Mesendoderm (in vitro differentiated cells): ENCODE measurements at regions not wholly inside any gene's neighbourhood (a gene's known extent, or its start where the extent isn't known, plus 50 kb on each side); places are given as distances from the start of the nearest gene placed in this dataset.
A peak's percentile ranks its signal among the peaks of the same experiment; 100 is the strongest.
"Not testable (repeated sequence)": the region's sequence is repeated elsewhere in the genome, so short reads cannot be mapped to it uniquely, and the experiment has no call there.

Experiments used
- DNase-seq: peaks from one replicate; pipeline ENCODE4 v3.0.0; 2013
- H2AK5ac ChIP-seq: 2 replicates; pipeline ENCODE4 v1.6.1; 2013; ENCODE audit warnings: low read length, inconsistent platforms
- H2BK120ac ChIP-seq: 2 replicates; pipeline ENCODE4 v1.6.1; 2013; ENCODE audit warnings: low read depth, mild to moderate bottlenecking, low read length, moderate library complexity, mixed read lengths
- H2BK15ac ChIP-seq: replicated peaks from 2 replicates; pipeline ENCODE4 v1.6.1; 2013; ENCODE audit warnings: low read depth, mild to moderate bottlenecking, moderate library complexity
- H2BK5ac ChIP-seq: 2 replicates; pipeline ENCODE4 v1.6.1; 2013; ENCODE audit warnings: low read length, inconsistent platforms
- H3K18ac ChIP-seq: 2 replicates; pipeline ENCODE4 v1.6.1; 2013; ENCODE audit warnings: mild to moderate bottlenecking, low read length, mixed read lengths
- H3K23ac ChIP-seq: one replicate; pipeline ENCODE4 v1.6.1; 2013; ENCODE audit warnings: low read length
- H3K27ac ChIP-seq: 2 replicates; pipeline ENCODE4 v1.5.1; 2013; ENCODE audit warnings: low read depth, mild to moderate bottlenecking, inconsistent platforms, low read length, moderate library complexity
- H3K27me3 ChIP-seq: 2 replicates; pipeline ENCODE4 v1.6.1; 2013; ENCODE audit warnings: low read length, control low read depth, mild to moderate bottlenecking, inconsistent platforms; ENCODE audit not compliant: insufficient read depth, poor library complexity
- H3K36me3 ChIP-seq: 2 replicates; pipeline ENCODE4 v1.6.1; 2013; ENCODE audit warnings: low read length, inconsistent platforms; ENCODE audit not compliant: control insufficient read depth, insufficient read depth
- H3K4ac ChIP-seq: one replicate; pipeline ENCODE4 v1.6.1; 2013; ENCODE audit warnings: low read depth, mild to moderate bottlenecking, low read length, moderate library complexity
- H3K4me1 ChIP-seq: 2 replicates; pipeline ENCODE4 v1.6.1; 2013; ENCODE audit warnings: low read depth, low read length, inconsistent platforms; ENCODE audit not compliant: control insufficient read depth
- H3K4me2 ChIP-seq: 2 replicates; pipeline ENCODE4 v1.6.1; 2013; ENCODE audit warnings: low read length
- H3K4me3 ChIP-seq: 2 replicates; pipeline ENCODE4 v1.5.1; 2013; ENCODE audit warnings: mild to moderate bottlenecking, low read length
- H3K56ac ChIP-seq: one replicate; pipeline ENCODE4 v1.6.1; 2013; ENCODE audit warnings: low read length
- H3K79me1 ChIP-seq: 2 replicates; pipeline ENCODE4 v1.6.1; 2013; ENCODE audit warnings: low read length, inconsistent platforms
- H3K79me2 ChIP-seq: 2 replicates; pipeline ENCODE4 v1.6.1; 2013; ENCODE audit warnings: mild to moderate bottlenecking, low read length; ENCODE audit not compliant: control insufficient read depth, insufficient read depth
- H3K9ac ChIP-seq: 2 replicates; pipeline ENCODE4 v1.6.1; 2013; ENCODE audit warnings: low read length, inconsistent platforms
- H4K5ac ChIP-seq: one replicate; pipeline ENCODE4 v1.6.1; 2013; ENCODE audit warnings: low read length
- H4K8ac ChIP-seq: one replicate; pipeline ENCODE4 v1.6.1; 2013; ENCODE audit warnings: low read depth, mild to moderate bottlenecking, control low read depth, low read length, moderate library complexity
- WGBS: extraction: QIAGEN DNeasy Blood & Tissue Kit; methylation state at CpG from one replicate; pipeline ENCODE4 v1.1.7; 2013; ENCODE audit warnings: low lambda C conversion rate, missing lambda C conversion rate; ENCODE audit not compliant: insufficient coverage; ENCODE audit errors: extremely low coverage; 5-methylcytosine and 5-hydroxymethylcytosine counted together

DNA sequence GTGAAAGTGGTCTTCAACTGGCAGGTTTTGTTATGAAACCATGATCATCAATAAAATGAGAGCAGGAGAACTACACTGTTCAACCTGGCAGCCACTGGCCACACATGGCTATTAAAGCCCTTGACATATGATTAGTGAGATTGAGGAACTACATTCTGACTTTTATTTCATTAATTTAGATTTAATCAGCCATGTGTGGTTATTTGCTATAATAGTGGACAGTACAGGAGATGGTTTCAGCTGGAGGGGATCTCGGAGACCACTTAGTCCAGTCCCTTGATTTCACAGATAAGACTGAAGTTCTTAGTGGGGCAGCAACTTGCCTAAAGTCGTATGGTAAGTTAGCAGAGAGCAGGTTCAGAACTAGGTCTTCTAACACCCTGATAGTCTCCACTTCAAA lies 111.7 kb upstream of the BMPER start:
- Histone ChIP-seq H3K9ac (no peak overlapping the region), H3K23ac (no peak overlapping the region), H2AK5ac (no peak overlapping the region), H3K18ac (no peak overlapping the region), H3K27ac (no peak overlapping the region), H2BK120ac (no peak overlapping the region), H2BK15ac (no peak overlapping the region), H3K79me2 (no peaks in the 10 kb centered on the region), H3K27me3 (no peaks in the 10 kb centered on the region), H3K79me1 (no peaks in the 10 kb centered on the region), H3K36me3 (no peaks in the 10 kb centered on the region), H3K4me3 (no peak overlapping the region), H3K4me1 (peaks cover 2% of the 10 kb centered on the region), H3K56ac (no peak overlapping the region), H3K4ac (no peak overlapping the region), H3K4me2 (no peak overlapping the region), H2BK5ac (no peak overlapping the region), H4K8ac (no peak overlapping the region), H4K5ac (no peak overlapping the region)
- no CpG with 5 or more reads among the region's 2 CpGs for WGBS
- DNase-seq = no peak

DNA sequence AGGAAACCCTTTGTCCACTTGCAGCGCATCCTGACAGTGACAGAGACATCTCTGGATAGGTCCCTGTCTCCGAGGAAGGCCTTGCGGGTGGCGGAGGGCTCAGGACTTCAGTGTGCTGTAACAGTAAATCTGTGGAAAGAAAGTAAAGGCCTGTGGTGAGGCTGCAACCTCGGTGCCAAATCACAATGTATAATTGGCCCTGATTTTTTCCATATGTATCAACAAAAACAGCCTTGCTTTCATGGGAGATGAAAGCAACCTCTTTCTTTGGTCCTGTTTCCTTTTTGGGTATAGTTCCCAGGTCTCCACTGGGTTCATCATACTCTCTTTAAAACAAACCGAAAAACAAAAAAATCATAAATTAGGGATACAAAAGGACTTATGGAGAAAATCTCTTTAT lies 110.9 kb upstream of the BMPER start:
- Histone ChIP-seq H2BK5ac (no peak overlapping the region), H4K5ac (no peak overlapping the region), H2BK120ac (no peak overlapping the region), H3K36me3 (no peaks in the 10 kb centered on the region), H3K18ac (no peak overlapping the region), H3K23ac (no peak overlapping the region), H2AK5ac (no peak overlapping the region), H3K4me3 (no peak overlapping the region), H3K27ac (no peak overlapping the region), H3K4me1 (peaks cover 2% of the 10 kb centered on the region), H3K4ac (no peak overlapping the region), H3K56ac (no peak overlapping the region), H3K79me2 (no peaks in the 10 kb centered on the region), H3K79me1 (no peaks in the 10 kb centered on the region), H3K4me2 (no peak overlapping the region), H4K8ac (no peak overlapping the region), H3K27me3 (no peaks in the 10 kb centered on the region), H2BK15ac (no peak overlapping the region), H3K9ac (no peak overlapping the region)
- no peak for DNase-seq
- no CpG with 5 or more reads among the region's 6 CpGs for WGBS

DNA sequence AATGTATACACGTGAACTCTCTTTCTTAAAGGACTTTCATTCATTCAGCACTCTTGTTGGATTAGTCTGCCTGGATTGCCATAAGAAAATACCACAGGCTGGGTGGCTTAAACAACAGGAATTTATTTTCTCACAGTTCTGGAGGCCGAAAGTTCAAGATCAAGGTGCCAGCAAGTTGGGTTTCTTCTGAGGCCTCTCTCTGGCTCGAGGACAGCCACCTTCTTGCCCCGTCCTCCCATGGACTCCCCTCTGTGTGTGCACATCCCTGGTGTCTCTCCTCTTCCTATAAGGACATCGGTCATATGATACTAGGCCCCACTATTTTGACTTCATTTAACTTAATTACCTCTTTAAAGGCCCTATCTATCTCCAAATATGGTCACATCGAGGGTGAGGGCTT lies 110.4 kb upstream of the BMPER start:
- H3K27ac ChIP-seq = no peak overlapping the region
- H3K4me3 ChIP-seq = no peak overlapping the region
- H3K79me2 ChIP-seq = no peaks in the 10 kb centered on the region
- H4K5ac ChIP-seq = no peak overlapping the region
- H4K8ac ChIP-seq = no peak overlapping the region
- no peak overlapping the region for H2BK120ac ChIP-seq
- H3K36me3 ChIP-seq = no peaks in the 10 kb centered on the region
- no peak for DNase-seq
- H3K4me2 ChIP-seq = no peak overlapping the region
- no peak overlapping the region for H3K18ac ChIP-seq
- H3K56ac ChIP-seq = no peak overlapping the region
- H3K9ac ChIP-seq = no peak overlapping the region
- no CpG with 5 or more reads among the region's 6 CpGs for WGBS
- peaks cover 2% of the 10 kb centered on the region for H3K4me1 ChIP-seq
- no peak overlapping the region for H2BK5ac ChIP-seq
- no peak overlapping the region for H3K23ac ChIP-seq
- H3K4ac ChIP-seq = no peak overlapping the region
- no peaks in the 10 kb centered on the region for H3K27me3 ChIP-seq
- H3K79me1 ChIP-seq = no peaks in the 10 kb centered on the region
- no peak overlapping the region for H2AK5ac ChIP-seq
- no peak overlapping the region for H2BK15ac ChIP-seq

DNA sequence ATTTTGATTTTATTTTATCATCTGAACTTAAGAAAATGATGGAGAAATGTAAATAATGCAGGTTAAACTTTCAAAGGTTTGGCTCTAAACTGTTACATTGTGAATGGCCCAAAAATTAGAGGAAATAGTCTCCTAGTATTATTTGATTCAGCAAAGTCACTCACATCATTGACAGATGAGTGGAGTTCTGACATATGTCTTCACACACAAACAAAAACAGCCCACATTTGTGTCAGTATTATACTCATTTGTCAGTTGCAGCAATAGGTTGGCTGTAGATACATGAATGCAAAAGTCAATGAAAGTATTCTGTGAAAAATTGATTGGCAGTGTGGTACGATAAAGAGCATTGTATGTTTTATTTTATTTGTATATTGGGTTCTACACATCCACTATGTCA lies 108.8 kb upstream of the BMPER start:
- Histone ChIP-seq H3K4me2 (no peak overlapping the region), H2BK120ac (no peak overlapping the region), H3K79me2 (no peaks in the 10 kb centered on the region), H4K5ac (no peak overlapping the region), H3K27ac (no peak overlapping the region), H3K79me1 (no peaks in the 10 kb centered on the region), H3K4me3 (no peak overlapping the region), H3K56ac (no peak overlapping the region), H3K23ac (no peak overlapping the region), H4K8ac (no peak overlapping the region), H2BK15ac (no peak overlapping the region), H2BK5ac (no peak overlapping the region), H3K27me3 (no peaks in the 10 kb centered on the region), H3K4ac (no peak overlapping the region), H3K36me3 (no peaks in the 10 kb centered on the region), H3K4me1 (no peaks in the 10 kb centered on the region), H2AK5ac (no peak overlapping the region), H3K18ac (no peak overlapping the region), H3K9ac (no peak overlapping the region)
- DNase-seq = no peak
- WGBS = no CpG with 5 or more reads among the region's 1 CpG

DNA sequence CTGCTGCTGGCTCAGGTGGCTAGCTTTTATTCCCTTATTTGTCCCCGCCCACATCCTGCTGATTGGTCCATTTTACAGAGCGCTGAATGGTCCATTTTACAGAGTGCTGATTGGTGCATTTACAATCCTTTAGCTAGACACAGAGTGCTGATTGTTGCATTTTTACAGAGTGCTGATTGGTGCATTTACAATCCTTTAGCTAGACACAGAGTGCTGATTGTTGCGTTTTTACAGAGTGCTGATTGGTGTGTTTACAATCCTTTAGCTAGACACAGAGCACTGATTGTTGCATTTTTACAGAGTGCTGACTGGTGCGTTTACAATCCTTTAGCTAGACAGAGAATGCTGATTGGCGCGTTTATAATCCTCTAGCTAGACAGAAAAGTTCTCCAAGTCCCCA lies 107.8 kb upstream of the BMPER start:
- not testable (repeated sequence) for H3K27ac ChIP-seq

DNA sequence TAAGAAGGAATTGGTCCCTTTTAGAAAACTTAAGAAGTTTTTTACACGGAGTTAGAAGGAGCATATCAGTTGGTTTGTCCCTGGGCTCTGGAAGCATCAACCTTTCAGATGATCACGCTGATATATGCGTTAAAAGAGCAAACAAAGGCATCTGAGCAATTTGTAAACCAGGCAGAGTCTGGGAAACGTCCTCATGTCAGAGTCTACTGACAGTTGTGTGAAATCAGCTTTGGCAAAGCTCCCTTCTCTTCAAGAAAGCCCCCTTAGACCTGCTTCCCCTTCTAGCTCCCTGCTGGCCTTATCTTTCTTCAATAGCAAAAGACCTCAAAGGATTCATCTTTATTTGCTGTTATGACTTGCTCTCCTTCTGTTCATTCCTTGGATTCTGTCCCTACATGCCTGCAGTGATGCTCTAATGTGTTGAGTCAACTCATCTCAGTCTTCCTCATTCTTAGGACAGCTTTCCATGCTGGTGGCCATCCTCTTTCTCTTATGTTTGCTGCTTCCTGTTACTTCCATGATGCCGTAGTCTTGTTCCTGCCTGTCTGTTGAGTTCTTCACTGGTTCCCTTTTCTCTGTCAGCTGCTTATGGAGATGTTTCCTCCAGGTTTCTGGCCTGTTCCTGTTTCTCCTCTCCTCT lies 106.5 kb upstream of the BMPER start:
- Histone ChIP-seq H3K79me1 (no peaks in the 10 kb centered on the region), H3K56ac (peak overlapping the region; percentile 58), H4K5ac (no peak overlapping the region), H3K4me1 (peaks cover under 1% of the 10 kb centered on the region), H2AK5ac (peak overlapping the region; percentile 84), H2BK120ac (no peak overlapping the region), H3K18ac (no peak overlapping the region), H3K4ac (no peak overlapping the region), H2BK15ac (no peak overlapping the region), H3K79me2 (no peaks in the 10 kb centered on the region), H3K4me2 (no peak overlapping the region), H3K36me3 (no peaks in the 10 kb centered on the region), H3K23ac (no peak overlapping the region), H2BK5ac (peak overlapping the region; percentile 61), H3K27ac (no peak overlapping the region), H4K8ac (no peak overlapping the region), H3K9ac (no peak overlapping the region), H3K4me3 (no peak overlapping the region), H3K27me3 (no peaks in the 10 kb centered on the region)
- no CpG with 5 or more reads among the region's 5 CpGs for WGBS
- DNase-seq = peak; percentile 42

More for the DNA sequence above, 107.8 kb upstream of the BMPER start:
- H4K8ac ChIP-seq, H3K79me2 ChIP-seq, H3K56ac ChIP-seq, H3K27me3 ChIP-seq, H3K36me3 ChIP-seq, H3K4me3 ChIP-seq, H2BK15ac ChIP-seq, H2BK5ac ChIP-seq, H3K23ac ChIP-seq, H4K5ac ChIP-seq, DNase-seq, H3K9ac ChIP-seq, H3K4ac ChIP-seq, H3K4me1 ChIP-seq, H3K79me1 ChIP-seq, H2AK5ac ChIP-seq, H2BK120ac ChIP-seq, H3K18ac ChIP-seq, H3K4me2 ChIP-seq: not testable (repeated sequence)
- no CpG with 5 or more reads among the region's 6 CpGs for WGBS
